Sigmoid colon (tissue), 3 donors: ENCODE measurements at regions not wholly inside any gene's neighbourhood (a gene's known extent, or its start where the extent isn't known, plus 50 kb on each side); places are given as distances from the start of the nearest gene placed in this dataset.

Source experiments
- POLR2A ChIP-seq, 2 donors: fragments of 450-650 bp; IDR thresholded peaks; one replicate each; pipeline ENCODE4 v1.6.1; 2016; ENCODE audit warnings: antibody characterized with exemption in 2 of 2, mild to moderate bottlenecking in 2 of 2, moderate library complexity in 2 of 2
- TF ChIP-seq, protein P1 (sequence below), 4 experiments: fragments of 450-650 bp in 3 of 4; fragments of 200-600 bp in 1 of 4; IDR thresholded peaks; one replicate each; pipeline ENCODE4 v1.5.1; 2016 to 2019; ENCODE audit warnings: antibody characterized with exemption in 4 of 4, mild to moderate bottlenecking in 3 of 4, moderate library complexity in 2 of 4

DNA sequence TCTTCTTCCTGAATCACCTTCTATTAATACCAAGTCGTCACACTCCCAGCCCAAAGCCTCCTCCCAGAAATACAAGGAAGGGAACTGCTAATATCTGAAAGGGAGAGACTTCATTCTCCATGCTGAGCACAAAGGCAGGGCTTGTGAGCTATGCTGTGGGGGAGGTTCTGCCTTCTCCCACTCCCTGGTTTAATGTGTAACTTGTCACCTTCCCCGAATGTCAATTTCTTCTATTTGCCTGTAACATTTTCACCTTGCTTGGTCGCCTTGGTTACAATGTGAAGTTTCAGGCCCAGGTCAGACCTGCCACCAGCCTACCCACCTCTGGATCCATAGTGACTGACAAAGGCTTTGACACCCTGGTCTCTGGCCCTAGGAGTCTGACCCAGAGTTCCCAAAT lies 82.0 kb upstream of the ESRRB start:
- TF ChIP-seq, protein P1, sequence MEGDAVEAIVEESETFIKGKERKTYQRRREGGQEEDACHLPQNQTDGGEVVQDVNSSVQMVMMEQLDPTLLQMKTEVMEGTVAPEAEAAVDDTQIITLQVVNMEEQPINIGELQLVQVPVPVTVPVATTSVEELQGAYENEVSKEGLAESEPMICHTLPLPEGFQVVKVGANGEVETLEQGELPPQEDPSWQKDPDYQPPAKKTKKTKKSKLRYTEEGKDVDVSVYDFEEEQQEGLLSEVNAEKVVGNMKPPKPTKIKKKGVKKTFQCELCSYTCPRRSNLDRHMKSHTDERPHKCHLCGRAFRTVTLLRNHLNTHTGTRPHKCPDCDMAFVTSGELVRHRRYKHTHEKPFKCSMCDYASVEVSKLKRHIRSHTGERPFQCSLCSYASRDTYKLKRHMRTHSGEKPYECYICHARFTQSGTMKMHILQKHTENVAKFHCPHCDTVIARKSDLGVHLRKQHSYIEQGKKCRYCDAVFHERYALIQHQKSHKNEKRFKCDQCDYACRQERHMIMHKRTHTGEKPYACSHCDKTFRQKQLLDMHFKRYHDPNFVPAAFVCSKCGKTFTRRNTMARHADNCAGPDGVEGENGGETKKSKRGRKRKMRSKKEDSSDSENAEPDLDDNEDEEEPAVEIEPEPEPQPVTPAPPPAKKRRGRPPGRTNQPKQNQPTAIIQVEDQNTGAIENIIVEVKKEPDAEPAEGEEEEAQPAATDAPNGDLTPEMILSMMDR (IDR thresholded peaks at IDR 0.05): no peak
- TF ChIP-seq POLR2A (IDR thresholded peaks at IDR 0.05): no peak
